ENCODE measurements at regions not wholly inside any gene's neighbourhood (a gene's known extent, or its start where the extent isn't known, plus 50 kb on each side); places are given as distances from the start of the nearest gene placed in this dataset.
"Not testable (repeated sequence)": the region's sequence is repeated elsewhere in the genome, so short reads cannot be mapped to it uniquely, and the experiment has no call there.

GRCh38 chr12:105854071-105854470 lies 284.7 kb downstream of the NUAK1 start:
- no peak for DNase-seq

GRCh38 chr12:105855361-105856047 lies 283.2 kb downstream of the NUAK1 start:
- no peak for DNase-seq

DNA sequence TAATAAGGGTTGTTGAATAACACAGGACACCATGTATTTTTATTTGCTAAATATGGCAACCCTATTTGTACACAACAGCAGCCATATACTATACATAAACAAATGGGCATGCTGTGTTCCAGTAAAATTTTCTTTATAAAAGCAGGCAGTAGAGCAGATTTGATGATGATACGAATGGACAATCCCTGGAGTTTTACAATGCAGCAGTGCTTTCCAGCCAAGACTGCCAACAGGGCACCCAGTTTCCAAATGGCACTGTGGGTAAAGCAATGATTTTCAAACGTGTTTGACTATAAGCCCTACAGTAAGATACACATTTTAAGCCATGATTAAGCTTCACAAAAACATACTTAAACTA lies 282.7 kb downstream of the NUAK1 start:
- no peak for DNase-seq

- DNase-seq, result peak in 1 of 2 donors; percentile 5
Measured at GRCh38 chr12:105858981-105859710, 279.6 kb downstream of the NUAK1 start.

- no peak for DNase-seq
Measured at GRCh38 chr12:105860561-105861207, 278.1 kb downstream of the NUAK1 start.

DNA sequence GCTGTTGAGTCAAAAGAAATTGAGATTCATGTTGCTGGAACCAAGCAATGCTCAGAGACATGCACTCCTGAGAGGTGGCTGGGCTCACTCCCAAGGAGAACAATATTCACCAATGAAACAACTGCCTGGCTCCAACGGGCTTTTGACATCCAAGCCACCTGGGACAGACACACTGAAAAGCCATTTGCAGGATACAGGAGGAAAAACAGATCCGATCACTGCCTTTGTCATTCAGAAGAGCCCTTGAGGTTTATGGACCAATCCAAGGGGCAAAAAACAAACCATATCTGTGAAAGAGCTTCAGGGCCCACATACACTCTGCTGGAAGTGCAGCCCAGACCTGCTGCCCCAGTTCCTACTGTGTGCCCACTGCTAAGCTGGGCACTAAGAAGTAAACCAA lies 277.5 kb downstream of the NUAK1 start:
- DNase-seq, result no peak

GRCh38 chr12:105862163-105862821 lies 276.5 kb downstream of the NUAK1 start:
- DNase-seq, result no peak

DNA sequence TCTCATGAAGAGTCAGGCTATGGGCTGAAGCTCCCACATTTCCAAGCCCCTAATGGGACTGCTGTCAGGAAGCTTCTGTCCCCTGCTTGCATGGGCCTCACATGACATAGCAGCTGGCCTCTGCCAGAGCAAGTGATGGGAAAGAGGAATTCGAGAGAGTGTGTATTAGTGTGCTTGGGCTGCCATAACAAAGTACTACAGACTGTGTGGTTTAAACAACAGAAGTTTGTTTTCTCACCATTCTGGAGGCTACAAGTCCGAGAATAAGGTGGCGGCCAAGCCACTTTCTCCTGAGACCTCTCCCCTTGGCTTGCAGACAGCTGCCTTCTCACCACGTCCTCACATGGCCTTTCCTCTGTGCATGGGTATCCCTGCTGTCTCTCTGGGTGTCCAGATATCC lies 274.4 kb downstream of the NUAK1 start:
- DNase-seq, result no peak

DNA sequence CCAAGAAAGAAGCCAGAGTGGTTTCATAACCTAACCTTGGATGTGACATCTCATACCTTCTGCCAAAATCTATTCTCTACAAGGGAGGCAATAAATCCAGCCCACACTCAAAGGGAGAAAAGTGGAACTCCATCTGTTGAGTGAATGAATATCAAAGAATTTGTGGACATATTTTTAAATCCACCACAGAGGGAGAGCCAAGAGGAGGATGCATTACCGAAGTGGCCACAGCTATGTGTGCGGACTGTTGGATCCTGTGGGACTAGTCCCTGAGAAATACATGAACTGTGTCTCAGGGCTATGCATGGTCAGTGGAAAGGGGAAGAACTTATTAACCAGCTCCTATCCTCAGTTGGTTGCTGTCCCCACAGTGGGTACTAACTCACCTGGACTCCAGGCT lies 273.9 kb downstream of the NUAK1 start:
- no peak for DNase-seq

DNA sequence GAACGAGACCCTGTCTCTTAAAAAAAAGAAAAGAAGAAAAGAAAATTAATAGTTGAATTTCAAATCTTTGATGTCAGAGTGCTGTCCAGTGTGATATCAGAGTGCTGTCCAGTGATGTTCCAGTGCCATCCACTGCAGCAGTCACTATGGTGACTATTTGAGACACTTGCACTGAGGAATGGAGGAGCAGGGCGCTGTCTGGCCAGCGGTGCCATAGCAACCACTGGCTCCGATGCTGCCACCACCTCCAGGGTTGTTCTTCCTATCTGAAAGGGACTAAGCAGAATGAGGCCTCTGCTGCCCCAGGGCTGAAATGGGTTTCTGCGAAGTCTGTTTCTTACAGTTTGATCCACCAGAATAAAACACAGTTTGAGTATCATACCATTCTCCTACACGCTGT lies 272.9 kb downstream of the NUAK1 start:
- no peak for DNase-seq

GRCh38 chr12:105874121-105874520 lies 264.6 kb downstream of the NUAK1 start:
- no peak for DNase-seq

DNA sequence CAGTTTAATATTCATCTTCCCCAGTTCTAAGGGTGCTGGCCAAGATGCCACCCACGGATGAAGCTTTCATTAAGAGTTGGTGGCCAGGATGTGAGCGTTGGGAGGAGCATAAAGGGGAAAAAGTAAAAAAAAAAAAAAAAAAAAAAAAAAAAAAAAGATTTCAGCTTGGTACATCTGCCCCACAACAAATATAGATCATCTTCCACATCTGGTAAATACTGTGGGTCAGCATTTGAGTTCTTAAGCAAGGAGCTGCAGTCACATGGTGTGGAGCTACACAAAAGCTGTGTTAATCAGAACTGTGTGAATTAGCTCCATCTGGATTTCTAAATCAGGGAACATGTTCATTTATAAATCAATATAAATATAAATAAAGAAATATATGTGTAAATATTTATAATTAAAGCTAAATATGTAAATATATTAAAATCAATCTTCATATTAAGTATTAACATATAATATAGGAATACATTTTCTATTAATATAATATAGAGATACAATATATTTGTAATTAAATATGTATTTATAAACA lies 262.3 kb downstream of the NUAK1 start:
- DNase-seq, result no peak

- DNase-seq, result no peak
Measured at GRCh38 chr12:105878964-105879363, 259.8 kb downstream of the NUAK1 start.

DNA sequence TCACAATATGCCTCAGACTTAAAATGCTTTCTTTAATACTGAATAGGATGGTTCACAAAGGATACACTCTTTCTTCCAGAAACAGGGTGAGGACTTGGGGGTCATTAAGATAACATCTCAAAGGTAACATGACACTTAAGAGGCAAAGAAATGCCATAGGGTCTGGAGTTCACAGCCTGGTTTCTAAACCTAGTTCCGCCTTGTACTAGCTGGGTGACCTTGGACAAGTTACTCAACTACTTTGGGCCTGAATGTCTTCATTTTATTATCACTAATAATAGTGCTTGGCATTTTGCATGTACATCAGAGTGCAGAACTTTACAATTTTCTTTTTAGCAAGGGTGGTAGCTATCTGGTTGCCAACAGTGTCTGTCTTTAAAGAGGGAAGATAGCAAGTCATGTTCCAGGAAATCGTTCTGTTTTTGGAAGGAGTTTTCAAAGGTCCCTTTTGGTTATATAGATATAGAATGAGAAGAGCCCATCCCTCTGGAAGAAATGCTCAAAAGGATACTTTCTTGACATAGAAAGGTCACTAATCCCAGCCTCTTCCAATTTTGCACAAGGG lies 257.8 kb downstream of the NUAK1 start:
- no peak for DNase-seq

GRCh38 chr12:105882404-105882803 lies 256.4 kb downstream of the NUAK1 start:
- DNase-seq, result no peak

DNA sequence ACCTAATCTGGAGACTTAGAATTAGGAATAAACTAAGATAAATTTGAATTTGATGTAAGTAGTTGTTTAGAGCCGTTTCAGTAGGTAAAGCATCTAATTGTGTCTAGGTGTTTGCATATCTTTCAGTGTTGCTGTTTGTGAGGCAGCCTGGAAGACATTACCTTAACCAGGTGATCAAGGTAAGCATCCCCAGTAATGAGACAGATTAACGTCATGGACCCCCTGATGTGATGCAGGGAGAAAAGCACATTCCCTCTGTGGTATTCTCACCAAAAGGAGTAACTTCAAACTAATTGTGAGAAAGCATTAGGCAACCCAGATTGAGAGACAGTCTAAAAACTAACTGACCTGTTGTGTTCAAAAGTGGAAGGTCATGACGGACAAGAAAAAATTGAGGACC lies 251.6 kb downstream of the NUAK1 start:
- DNase-seq, result no peak

GRCh38 chr12:105888696-105889095 lies 250.1 kb downstream of the NUAK1 start:
- DNase-seq, result no peak

GRCh38 chr12:105892362-105892910 lies 246.3 kb downstream of the NUAK1 start:
- DNase-seq, result no peak

GRCh38 chr12:105895197-105895832 lies 243.4 kb downstream of the NUAK1 start:
- DNase-seq, result not testable (repeated sequence)

GRCh38 chr12:105897311-105897725 lies 241.4 kb downstream of the NUAK1 start:
- no peak for DNase-seq

DNA sequence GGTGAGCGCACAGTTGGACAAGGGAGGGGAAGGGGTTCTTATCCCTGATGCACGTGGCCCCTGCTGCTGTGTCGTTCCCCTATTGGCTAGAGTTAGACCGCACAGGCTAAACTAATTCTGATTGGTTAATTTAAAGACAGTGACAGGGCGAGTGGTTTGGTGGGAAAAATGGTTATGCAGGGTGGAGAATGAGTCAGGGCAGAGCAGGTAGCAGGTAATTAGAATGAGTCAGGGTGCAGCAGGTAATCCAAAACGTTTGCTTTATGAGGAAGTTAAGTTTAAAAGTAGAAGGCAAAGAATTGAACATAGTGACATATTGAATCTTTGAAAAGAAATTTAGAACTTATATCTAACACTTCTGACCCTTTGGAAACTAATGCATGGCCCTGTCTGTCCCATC lies 240.5 kb downstream of the NUAK1 start:
- not testable (repeated sequence) for DNase-seq

- DNase-seq, result no peak
Measured at GRCh38 chr12:105899589-105899988, 239.2 kb downstream of the NUAK1 start.

All from inflammatory macrophage treated with lipopolysaccharide for 1 hour (primary cell).